ENCODE measurements at regions not wholly inside any gene's neighbourhood (a gene's known extent, or its start where the extent isn't known, plus 50 kb on each side); places are given as distances from the start of the nearest gene placed in this dataset.

DNA sequence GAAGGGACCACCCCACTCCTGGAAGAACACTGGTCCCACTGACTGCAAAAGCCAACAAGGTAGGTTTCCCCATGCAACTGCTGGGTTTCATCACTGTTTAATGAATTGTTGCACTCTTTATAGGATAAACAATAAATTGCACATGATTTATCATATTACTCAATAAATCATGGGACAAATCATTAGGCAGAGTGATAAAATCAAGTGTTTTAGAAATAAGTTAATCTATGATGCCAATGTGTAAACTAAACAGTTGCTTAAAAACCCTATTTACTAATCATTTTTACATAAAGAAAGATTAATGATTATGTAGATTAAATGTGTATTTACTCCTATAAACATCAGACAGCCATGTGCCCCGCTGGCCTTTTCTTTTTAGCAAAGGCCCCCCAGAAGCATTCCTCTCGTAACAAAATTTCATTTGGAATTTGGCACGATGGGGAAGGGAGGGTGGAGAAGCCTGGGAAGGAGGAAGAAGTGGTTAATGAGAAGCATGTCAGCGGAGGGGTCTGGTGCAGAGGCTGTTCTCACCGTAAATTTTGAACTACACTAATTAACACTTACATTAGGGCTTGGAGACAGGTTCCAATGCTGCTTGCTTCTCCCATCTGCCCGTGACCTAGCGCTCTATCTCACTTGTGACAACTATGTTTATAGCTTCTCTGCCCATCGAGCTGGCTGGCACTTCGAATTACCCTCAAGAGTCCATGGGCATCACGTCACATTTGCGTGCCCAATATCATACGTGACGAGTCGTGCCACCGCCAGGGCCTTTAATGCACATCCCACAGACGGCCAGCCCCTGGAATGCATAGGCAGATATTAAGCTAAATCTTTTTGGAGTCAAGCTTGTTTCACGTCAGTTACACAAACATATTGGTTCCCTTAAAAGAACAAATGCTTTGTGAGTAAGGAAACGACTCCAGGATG, 357.7 kb upstream of the TSHZ3 start:
- no peak for DNase-seq
- H3K9ac ChIP-seq (ENCODE audit: low read depth in 2 of 2, low read length in 2 of 2) = no peak overlapping the region
- no peaks in the 10 kb centered on the region for H3K9me3 ChIP-seq
- no peak for TF ChIP-seq CTCF (IDR thresholded peaks at IDR 0.05)
- H3K27me3 ChIP-seq = no peaks in the 10 kb centered on the region
- no peaks in the 10 kb centered on the region for H3K36me3 ChIP-seq
- H3K4me3 ChIP-seq = no peak overlapping the region
- H3K27ac ChIP-seq = no peak overlapping the region
- intact Hi-C loops (cut with DNase I) = no loop called here
- H3K4me1 ChIP-seq = no peaks in the 10 kb centered on the region

- intact Hi-C loops (cut with DNase I) = no loop called here
- H3K9me3 ChIP-seq = no peaks in the 10 kb centered on the region
- H3K27ac ChIP-seq = no peak overlapping the region
- no peak for DNase-seq
- no peak for TF ChIP-seq CTCF (IDR thresholded peaks at IDR 0.05)
- no peak overlapping the region for H3K4me3 ChIP-seq
- no peaks in the 10 kb centered on the region for H3K36me3 ChIP-seq
- no peaks in the 10 kb centered on the region for H3K27me3 ChIP-seq
- no peaks in the 10 kb centered on the region for H3K4me1 ChIP-seq
- H3K9ac ChIP-seq (ENCODE audit: low read depth in 2 of 2, low read length in 2 of 2) = no peak overlapping the region
Observed at GRCh38 chr19:31708520-31708919, 359.3 kb upstream of the TSHZ3 start.

- TF ChIP-seq CTCF (IDR thresholded peaks at IDR 0.05) = no peak
- no peak overlapping the region for H3K4me3 ChIP-seq
- no peaks in the 10 kb centered on the region for H3K9me3 ChIP-seq
- H3K27ac ChIP-seq = no peak overlapping the region
- H3K36me3 ChIP-seq = no peaks in the 10 kb centered on the region
- no peaks in the 10 kb centered on the region for H3K4me1 ChIP-seq
- no peak for DNase-seq
- intact Hi-C loops (cut with DNase I) = no loop called here
- H3K9ac ChIP-seq (ENCODE audit: low read depth in 2 of 2, low read length in 2 of 2) = no peak overlapping the region
- H3K27me3 ChIP-seq = no peaks in the 10 kb centered on the region
Observed at GRCh38 chr19:31709476-31709875, 360.2 kb upstream of the TSHZ3 start.

- no peaks in the 10 kb centered on the region for H3K4me1 ChIP-seq
- H3K27ac ChIP-seq = no peak overlapping the region
- H3K36me3 ChIP-seq = no peaks in the 10 kb centered on the region
- intact Hi-C loops (cut with DNase I) = no loop called here
- no peak overlapping the region for H3K4me3 ChIP-seq
- H3K9me3 ChIP-seq = no peaks in the 10 kb centered on the region
- no peaks in the 10 kb centered on the region for H3K27me3 ChIP-seq
- TF ChIP-seq CTCF (IDR thresholded peaks at IDR 0.05) = no peak
- no peak overlapping the region for H3K9ac ChIP-seq (ENCODE audit: low read depth in 2 of 2, low read length in 2 of 2)
- DNase-seq = no peak
Observed at GRCh38 chr19:31715249-31715945, 366.2 kb upstream of the TSHZ3 start.

GRCh38 chr19:31716826-31717225, 367.6 kb upstream of the TSHZ3 start:
- Histone ChIP-seq H3K9ac (ENCODE audit: low read depth in 2 of 2, low read length in 2 of 2) (no peak overlapping the region), H3K9me3 (no peaks in the 10 kb centered on the region), H3K4me1 (no peaks in the 10 kb centered on the region), H3K27me3 (no peaks in the 10 kb centered on the region), H3K4me3 (no peak overlapping the region), H3K36me3 (no peaks in the 10 kb centered on the region), H3K27ac (no peak overlapping the region)
- TF ChIP-seq CTCF (IDR thresholded peaks at IDR 0.05) = no peak
- no peak for DNase-seq
- intact Hi-C loops (cut with DNase I) = no loop called here
